A673 (cell line): ENCODE measurements at regions not wholly inside any gene's neighbourhood (a gene's known extent, or its start where the extent isn't known, plus 50 kb on each side); places are given as distances from the start of the nearest gene placed in this dataset.

Experiments used
- EZH2 ChIP-seq: fragments of 200-600 bp; sonication (generic); IDR thresholded peaks from 2 replicates; pipeline ENCODE4 v1.6.1; 2017; ENCODE audit warnings: borderline replicate concordance, low read depth, mild to moderate bottlenecking, mixed read lengths, antibody characterized with exemption, low read length; ENCODE audit not compliant: poor library complexity, severe bottlenecking
- TF ChIP-seq, protein P1 (sequence below): fragments of 300-800, 200-600 bp; sonication (generic); conservative IDR thresholded peaks from 2 replicates; pipeline ENCODE4 v1.5.1; 2017; ENCODE audit warnings: low read depth, mild to moderate bottlenecking, antibody characterized with exemption, low read length, moderate library complexity, mixed read lengths

DNA sequence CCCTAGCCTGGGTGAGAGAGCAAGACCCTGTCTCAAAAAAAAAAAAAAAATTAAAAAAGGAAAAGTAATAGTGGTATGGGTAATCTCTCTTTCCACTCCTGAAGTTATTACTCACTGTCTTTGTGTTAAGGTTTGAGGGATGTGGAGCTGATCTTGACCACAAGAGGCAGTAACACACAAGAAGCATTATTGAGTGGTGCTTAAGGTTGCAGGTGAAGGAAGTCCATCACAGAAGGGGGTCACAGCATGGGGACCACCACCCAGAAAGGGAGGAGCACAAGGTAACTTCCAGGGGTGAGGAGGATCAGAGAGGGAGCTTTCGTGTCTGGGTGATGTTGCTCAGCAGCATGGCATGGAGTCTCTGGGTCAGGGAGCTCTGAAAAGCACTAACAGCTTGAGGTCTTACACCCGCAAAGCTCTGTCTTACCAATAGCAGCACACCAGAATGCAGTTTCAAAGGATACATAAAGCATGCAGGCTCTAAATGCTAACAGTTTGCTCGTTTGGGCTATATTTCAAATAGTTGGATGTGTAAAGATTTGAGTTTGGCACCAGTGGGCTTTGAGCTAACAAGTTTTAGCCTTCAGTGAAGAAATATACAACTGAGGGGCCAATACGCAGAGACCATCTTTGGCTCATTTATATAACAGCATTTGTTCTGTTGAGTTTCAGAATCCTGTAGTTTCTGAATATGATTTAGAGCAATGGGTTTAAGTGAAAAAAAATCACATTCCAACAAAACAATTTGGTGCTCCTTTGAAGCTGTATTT, 100.4 kb upstream of the DNAJC1 start:
- TF ChIP-seq, protein P1, sequence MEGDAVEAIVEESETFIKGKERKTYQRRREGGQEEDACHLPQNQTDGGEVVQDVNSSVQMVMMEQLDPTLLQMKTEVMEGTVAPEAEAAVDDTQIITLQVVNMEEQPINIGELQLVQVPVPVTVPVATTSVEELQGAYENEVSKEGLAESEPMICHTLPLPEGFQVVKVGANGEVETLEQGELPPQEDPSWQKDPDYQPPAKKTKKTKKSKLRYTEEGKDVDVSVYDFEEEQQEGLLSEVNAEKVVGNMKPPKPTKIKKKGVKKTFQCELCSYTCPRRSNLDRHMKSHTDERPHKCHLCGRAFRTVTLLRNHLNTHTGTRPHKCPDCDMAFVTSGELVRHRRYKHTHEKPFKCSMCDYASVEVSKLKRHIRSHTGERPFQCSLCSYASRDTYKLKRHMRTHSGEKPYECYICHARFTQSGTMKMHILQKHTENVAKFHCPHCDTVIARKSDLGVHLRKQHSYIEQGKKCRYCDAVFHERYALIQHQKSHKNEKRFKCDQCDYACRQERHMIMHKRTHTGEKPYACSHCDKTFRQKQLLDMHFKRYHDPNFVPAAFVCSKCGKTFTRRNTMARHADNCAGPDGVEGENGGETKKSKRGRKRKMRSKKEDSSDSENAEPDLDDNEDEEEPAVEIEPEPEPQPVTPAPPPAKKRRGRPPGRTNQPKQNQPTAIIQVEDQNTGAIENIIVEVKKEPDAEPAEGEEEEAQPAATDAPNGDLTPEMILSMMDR: peak; percentile 50
- TF ChIP-seq EZH2: no peak
